ENCODE measurements at regions not wholly inside any gene's neighbourhood (a gene's known extent, or its start where the extent isn't known, plus 50 kb on each side); places are given as distances from the start of the nearest gene placed in this dataset.

DNA sequence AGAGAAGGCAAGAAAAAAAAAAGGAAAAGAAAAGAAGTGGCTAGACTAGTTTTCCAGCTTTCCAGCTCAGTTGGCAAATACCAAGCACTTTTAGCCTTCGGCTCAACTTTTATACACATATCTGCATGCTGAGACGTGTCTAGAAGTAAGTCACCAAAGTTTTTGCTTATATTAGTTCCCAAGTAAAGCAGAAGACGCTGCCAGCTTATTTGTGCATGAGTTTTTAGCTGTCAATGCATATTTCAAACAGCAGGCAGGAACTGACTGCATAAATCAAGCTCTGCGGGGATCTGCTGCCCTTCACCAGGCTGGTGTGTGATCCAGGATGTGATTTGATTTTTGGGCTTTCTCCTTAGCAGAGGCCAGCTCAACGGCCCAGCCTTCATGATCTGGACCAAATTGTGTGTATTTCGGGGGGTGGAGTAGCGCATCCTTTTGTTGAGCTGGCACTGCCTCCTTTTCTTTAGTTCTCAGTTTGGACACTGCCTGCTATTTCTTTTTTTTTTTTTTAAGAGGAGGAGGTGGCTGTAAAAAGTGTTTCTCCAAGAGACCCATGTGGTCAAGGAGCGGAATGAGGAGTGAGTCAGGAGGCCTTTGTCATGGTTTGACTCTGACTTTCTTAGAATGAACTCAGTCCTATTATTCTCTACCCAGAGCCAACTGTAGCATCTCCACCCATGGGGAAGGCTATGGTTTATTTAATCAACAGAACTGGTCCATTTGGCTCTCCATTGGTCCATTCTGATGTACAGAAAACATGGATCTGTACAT is 162.6 kb upstream of the XYLT1 start:
- no peak for DNase-seq

DNA sequence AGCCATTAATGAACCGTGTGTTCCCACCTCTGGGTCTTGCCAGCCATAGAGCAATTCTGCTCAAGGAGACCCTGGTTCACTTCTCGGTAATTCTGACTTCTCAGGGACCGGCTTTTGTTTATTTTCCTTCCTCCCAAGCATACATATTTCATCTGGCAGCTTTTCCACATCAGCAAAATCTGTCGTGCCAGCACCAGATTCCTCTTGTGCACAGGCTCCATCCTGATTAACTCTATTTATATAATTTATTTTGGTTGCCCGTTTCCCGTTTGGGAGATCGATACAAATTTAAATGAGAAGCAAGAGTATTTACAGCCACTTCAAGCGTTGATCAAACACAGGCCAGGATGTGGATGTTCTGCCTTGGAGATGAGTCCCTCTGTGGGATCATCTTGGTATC is 161.9 kb upstream of the XYLT1 start:
- DNase-seq = no peak

DNA sequence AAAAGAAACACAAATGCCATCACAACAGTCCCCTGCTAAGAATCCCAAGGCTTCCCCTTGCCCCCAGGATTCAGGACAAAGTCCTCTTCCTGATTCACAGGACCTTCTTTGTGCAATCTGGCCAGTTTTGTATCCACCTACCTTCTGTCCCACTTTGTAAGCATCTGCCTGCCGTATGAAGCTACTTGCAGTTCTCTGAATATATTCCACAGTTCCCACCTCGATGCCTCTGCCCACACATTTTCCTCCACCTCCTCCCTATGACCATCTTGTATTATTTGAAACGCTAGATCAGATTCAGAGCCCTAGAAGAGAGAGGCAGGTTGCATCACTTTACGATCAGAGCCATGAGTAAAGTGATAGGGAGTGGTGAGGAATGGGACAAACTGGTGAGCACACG is 159.2 kb upstream of the XYLT1 start:
- no peak for DNase-seq

DNA sequence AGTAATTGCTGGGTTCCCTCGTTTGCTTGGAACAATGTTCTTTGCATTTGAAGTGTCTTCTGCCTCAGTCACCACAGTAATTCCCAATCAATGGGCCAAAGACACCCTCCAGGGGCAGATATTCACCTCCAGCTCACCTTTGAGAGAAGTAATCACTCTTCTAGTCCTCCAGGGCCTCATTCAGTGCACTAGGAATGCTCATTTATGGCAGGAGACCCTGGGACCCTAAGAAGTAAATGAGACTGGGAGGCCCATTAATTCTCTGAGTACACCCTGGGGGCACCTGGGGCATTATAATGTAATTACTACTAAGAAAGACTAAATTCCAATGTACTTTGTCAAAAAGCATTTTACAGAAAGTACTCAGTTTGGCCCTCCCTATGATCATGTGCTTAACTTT is 158.2 kb upstream of the XYLT1 start:
- DNase-seq = no peak

DNA sequence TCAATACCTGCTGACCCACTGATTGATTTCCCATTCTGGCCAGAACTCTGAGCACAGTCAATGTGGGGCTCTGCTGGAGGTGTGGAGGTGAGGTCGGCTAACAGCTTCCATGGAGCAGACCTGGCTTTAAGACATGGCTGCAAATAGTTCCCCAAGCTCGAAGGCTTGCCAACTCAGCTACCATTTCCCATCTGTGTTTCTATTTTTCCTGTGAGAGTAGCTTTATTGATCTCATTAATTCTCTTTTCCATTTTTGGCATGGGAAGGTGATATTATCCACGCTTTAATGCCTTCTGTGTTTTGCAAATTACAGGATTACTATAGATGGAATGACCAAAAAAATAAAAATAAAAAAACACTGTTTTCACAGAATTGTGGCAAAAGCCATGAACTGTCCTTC is 151.6 kb upstream of the XYLT1 start:
- no peak for DNase-seq

DNA sequence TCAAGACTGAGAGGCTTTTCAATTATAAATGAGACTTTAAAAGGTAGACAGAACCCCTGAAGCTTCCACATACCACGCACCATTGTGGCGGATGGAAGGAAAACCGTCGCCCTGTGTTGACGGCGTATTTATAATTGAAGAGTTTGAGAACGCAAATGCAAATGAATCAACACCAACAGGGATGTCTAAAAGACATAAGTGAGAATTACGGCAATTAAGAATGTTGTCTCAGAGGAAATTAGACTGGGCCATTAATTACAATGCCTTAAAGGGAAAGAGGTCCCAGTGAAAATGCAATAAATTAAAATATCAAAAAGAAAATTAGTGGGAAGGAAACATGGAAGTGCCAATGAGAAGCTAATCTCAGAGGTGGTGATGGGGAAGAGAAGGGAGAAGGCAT is 148.5 kb upstream of the XYLT1 start:
- no peak for DNase-seq

DNA sequence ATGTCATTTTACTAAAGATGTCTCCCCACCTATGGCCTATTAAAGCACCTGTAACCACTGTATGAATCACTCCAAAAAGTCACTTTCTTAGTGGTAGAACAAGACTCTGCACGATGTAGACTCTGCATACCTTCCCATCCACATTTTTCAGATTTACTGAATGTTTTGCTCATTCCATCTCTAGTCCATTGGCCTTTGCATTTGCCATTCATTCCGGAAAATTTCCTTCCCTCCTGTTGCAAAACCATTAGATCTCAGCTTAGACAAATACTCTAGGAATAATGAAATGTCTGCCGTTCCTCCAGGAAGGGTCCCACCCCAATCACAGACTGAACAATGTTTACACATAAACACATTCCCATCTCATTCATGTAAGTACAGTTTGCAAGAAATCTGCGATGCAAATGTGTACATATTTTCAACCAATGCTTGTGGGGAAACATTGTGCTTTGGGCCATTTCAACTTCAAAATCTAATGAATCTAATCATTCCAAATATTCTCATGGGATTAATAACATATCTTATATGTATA is 146.3 kb upstream of the XYLT1 start:
- no peak for DNase-seq

DNA sequence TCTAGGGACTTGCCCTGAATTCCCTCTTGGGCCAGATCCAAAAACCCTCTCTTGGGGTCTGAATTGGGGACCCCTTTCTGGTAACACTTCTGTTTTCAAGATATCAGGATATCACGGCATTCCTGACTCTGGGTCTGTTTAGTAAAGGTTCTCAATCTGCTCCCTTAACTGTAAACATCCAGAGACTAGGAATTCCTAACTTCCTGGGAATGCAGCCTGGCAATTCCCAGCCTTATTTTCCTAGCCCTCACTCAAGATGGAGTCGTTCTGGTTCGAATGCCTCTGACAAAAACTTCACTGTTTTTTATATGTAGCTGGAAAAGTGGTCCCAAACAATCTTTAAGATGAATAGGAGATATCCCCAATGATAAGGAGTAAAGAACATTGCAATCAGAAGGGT is 141.6 kb upstream of the XYLT1 start:
- DNase-seq = no peak

DNA sequence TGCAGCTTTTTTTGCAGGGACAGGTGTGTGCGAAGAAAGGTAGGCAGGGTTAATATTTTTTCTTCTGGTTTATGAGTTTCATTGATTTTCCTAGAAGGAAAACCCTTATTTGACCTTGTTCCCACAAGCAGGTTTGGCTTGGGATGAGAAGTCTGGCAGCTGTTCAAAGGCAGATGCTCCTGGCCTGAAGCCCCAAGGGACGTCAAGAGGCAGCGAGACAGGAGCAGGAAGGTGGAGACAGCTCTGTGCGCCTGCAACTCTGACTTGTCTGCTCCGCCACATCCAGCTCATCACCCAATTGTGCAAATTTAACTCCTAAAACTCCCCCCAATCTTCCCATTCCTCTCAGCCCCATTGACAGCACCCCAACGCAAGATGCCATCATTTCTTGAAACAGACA is 136.8 kb upstream of the XYLT1 start:
- DNase-seq = no peak

DNA sequence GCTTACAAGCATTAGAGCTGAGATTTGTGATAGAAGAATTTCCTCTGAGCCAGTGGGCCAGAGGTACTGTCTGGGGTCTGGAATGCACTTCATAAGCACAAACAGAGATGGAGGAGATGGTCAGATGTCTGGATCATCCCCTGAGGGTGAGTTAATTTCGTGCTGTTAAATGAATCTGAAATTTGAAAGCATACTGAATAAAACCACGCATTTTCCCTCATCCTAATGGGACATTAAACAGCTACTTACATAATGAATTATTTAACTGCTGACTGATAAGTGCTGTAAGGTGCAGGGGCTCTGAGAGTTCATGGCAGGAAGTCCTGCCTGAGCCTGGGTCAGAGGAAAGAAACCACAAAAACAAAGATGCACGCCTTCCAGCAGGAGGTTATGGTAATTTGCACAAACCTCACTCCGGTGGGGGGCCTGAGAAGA is 136.3 kb upstream of the XYLT1 start:
- DNase-seq = no peak

DNA sequence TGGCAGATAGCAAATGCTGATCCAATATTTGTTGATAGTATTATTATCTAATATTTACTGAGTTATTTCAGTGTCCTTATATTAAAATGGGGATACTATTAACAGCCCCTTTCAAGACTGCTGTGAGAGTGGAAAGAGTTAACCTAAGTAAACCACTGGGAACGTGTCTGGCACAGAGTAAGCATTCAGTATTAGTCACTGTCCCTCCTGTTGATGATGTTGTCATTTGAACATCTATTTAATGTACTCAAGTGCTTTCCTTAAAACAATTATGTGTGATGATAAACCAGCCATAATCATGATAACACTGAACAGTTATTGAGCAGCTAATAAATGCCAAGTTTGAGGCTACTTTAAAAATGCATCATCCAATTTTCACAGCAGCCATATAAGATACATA is 135.7 kb upstream of the XYLT1 start:
- DNase-seq = no peak

DNA sequence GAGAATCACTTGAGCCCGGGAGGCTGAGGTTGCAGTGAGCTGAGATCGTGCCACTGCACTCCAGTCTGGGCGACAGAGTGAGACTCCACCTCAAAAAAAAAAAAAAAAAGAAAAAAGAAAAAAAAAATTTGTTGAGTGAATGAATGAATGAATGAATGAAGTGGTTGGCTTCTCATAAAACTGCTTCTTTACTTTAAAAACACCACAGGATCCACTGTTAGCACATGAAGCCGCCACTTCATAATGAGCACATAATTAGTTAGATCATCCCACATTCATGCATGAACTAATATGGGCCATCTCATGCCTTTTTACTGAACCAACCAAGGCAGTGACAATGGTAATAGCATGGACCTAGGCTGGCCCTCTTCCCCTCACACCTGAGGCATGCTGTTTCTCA is 135.0 kb upstream of the XYLT1 start:
- DNase-seq = no peak

DNA sequence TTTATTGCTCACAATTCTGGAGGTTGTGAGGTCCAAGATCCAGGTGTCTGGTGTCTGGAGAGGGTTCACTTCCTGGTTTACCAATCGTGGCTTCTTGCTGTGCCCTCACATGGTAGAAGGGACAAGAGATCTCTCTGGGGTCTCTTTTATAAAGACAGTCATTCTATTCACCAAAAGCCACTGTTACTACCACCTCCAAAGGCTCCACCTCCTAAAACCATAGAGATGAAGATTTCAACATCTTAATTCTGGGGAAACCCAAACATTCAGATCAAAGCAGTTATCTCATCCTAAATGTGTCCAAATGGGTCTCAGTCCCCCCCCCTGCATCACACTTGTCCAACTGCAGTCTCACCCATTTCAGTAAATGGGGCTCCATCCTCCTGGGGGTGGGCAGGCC is 132.9 kb upstream of the XYLT1 start:
- DNase-seq = no peak

DNA sequence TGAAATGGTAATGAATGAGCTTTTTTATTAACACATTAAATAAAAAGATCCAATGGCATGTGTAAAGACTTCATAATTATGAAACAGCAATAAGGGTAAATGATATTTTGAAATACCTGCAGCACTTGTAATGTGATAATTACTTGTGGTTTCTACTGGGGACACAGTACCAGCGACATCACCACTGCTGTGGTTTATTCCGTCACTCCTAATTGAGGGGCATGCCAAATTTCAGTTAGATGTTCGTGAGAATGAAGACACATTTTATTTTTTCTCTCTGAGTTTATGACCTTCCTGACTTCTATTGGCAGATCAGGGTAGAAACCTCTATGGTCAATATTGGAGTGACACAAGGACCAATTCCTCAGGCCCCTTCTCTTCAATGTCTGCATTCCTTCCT is 131.9 kb upstream of the XYLT1 start:
- no peak for DNase-seq

DNA sequence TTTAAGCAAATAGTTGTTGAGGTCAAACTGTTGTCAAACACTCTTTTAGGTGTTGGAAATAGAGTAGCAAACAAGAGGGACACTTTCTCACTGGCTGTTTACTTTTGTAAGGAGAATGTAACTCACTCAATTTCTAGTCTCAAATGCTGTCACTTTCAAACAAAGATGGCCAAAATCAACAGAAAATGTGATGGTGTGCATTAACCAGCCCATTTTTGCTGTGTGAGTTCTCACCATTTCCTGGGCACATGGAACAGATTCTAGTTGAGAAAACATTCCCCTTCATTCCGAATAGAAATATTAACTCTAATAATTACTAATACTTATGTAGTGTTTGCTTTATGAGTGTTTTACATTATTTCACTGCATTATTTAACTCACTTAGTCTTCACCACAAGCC is 128.2 kb upstream of the XYLT1 start:
- DNase-seq = no peak

DNA sequence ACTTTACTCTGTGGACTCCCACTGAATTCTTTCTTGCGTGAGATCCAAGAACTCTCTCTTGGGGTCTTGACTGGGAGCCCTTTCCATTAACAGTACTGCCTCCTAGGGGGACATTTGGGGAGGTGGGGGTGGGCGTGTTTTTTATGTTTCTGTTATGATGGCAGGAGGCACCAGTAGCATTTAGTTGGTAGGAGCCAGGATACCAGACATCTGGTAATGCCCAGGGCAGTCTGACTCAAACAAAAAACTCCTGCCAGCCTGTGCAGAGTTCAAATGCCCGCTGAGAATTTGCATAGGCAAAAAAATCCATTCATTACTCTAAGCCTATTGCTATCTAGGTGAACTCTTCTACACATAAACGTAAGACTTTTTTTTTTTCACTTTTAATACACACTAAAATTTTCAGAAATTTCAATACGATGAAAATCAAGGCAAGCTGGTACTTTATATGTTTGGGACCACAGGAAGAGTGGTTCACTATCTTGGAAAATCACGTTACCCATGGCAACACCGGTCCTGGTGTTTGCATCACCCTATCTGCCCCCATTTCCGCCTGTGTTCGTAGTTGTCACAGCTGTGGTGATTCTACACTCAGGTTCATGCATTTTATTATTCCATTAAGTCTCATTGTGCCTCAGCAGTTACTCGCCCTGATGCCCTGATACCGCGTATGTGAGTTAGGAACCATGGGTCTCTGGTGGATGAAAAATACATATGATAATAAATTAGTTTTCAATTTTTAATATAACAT is 121.1 kb upstream of the XYLT1 start:
- DNase-seq = no peak

DNA sequence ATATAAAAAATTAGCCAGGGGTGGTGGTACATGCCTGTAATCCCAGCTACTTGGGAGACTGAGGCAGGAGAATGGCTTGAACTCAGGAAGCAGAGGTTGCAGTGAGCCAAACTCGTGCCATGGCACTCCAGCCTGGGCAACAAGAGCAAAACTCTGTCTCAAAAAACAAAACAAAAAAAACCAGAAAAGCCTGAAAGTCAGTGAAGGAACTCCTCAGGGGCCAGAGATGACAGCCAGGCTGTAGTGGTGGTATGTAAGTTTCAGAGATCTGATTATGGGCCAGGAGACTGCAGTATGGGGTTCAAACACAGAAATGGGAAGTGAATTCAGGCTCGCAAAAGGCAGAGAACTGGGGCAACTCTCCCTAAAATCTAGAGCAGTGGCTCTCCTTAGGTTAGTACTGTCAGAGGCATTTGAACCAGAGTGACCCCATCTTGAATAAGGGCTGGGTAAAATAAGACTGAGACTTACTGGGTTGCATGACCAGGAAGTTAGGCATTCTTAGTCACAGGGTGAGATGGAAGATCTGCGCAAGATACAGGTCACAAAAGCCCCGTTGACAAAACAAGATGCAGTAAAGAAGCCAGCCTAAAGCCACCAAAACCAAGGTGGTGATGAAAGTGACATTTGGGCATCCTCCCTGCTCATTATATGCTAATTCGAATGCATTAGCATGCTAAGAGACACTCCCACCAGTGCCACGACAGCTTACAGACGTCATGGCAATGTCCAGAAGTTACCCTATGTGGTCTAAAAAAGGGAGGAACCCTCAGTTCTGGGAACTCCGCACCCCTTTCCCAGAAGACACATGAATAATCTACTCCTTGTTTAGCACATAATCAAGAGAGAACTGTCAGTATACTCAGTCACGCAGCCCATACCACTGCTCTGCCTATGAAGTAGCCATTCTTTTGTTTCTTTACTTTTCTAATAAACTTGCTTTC is 120.2 kb upstream of the XYLT1 start:
- peak; percentile 7 for DNase-seq

DNA sequence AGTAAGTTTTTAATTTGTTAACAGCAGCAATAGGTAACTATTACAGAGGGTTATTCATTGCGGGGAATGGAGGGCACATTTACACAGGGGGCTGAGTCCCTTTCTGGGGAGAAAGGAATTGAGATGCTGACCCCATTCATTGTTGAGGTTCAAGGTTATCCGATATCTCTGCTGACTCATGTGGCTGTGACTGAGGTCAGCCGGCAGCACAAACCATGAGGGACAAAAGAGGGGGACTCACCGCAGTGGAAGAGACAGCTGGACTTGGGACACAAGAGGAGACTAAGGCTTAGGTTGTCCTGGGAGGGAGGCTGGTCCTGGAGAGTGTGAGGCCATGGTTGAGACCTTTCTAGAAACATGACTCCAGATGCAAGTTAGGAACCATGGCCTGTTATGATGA is 119.1 kb upstream of the XYLT1 start:
- DNase-seq = no peak

DNA sequence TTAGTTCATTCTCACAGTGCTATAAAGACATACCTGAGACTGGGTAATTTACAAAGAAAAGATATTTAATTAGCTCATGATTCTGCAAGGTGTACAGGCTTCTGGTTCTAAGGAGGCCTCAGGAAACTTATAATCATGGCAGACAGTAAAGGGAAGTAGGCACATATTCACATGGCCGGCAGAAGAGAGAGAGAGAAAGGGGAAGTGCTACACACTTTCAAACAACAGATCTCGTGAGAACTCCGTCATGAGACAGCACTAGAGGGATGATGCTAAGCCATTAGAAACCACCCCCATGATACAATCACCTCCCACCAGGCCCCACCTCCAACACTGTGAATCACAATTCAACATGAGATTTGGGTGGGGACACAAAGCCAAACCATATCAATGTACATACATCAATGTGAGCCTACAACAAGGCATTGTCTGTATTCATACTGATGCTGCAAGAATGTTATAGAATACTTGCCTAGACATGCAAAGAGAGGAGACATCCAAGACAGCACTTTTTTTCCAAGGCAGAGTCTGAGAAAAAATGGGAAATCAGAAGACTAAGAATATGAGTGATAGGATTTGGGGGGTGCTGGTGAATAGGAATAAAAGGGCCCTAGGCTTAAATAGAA is 114.8 kb upstream of the XYLT1 start:
- no peak for DNase-seq

DNA sequence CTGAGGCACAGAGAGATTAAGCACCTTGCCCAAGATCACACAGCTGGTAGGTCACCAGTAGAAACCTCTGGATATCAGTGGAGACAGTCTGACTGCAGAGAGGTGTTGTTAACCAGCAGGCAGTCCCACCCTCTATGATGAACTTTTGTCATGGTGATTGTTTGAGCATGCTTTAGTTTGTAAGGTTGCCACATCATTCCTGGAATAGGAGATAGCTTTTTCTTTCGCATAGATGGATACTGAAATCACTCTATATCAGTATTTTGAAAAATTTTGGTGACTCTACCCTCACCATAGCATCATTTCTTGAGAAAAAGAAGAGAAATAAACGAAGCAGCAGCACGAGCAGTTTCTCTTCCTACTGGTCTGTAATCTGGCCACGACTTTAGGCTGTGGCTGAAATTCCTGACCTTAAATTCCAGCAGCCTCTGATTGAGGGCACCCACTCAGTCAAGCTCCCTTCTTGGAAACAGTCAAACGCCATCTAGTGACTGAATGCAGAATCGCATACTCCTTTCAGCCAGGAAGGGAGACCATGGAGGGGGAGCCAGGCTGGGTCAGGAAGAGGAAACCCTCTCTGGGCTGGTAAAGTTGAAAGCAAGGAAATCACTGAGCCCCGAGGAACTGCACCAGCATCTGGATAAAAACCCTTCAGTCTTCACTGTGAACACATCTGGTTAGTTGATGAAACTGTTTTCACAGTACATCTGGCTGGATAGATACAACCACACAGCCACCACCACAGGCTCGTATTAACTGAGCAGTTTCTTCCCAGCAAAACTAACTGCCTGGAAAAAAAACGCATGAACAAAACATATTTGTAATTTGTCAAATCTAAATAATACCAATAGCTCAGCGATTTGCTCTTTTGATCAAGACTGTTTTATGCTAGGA is 108.5 kb upstream of the XYLT1 start:
- peak; percentile 58 for DNase-seq

DNA sequence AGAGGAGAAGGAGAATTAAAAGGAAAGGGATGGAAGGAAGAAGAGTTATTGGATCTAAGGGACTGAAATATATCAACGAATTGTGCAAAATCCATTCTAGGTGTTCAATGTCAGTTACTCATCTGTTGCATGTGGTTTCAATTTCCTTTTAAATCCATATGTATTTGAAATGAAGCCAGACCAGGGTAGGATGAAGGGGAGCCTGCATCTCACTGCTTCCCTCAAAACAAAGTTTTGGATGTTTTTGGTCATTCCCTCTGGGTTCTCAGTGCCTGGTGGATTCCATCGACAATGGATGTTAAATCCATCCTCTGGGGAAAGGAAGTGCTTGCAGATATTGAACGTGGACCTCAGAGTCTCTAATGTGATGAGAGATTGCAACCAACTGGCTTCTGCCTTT is 103.5 kb upstream of the XYLT1 start:
- no peak for DNase-seq

DNA sequence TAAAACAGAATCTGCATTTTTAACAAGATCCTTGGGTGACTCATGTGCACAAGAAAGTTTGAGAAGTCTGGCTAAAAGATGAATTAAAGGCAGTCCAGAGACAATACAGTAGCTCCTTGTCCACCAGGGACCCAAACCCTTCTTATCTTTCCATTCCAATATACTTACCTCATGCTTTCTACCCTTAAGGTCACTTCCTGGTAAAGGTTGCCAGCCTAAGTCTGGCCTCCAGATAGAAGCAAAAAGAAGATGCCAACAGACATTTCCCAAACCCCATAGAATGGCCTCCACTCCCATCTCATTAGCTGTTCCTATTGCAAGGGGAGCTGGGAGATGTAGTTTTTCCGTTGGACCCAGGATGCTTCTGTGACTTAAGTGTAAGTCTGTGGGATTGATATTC is 101.4 kb upstream of the XYLT1 start:
- no peak for DNase-seq

Data from activated gamma-delta T cell treated with Interleukin-2 at 50 U/mL for 16 hours (primary cell).